Right lobe of liver (tissue), 6 donors: ENCODE measurements at regions not wholly inside any gene's neighbourhood (a gene's known extent, or its start where the extent isn't known, plus 50 kb on each side); places are given as distances from the start of the nearest gene placed in this dataset.

Experiments used
- ATAC-seq, 4 donors: fragments of 200-7000 bp; cut with Tn5 transposase; one replicate each; pipeline ENCODE4 v1.9.1; 2020; ENCODE audit warnings: mild to moderate bottlenecking in 4 of 4, moderate library complexity in 4 of 4
- DNase-seq, 3 donors: peaks; one replicate each; pipeline ENCODE4 v3.0.0-alpha.2; 2020
- H3K27ac ChIP-seq, 3 donors: fragments of 200-600 bp; one replicate each; pipeline ENCODE4 v1.8.0; 2022
- H3K27me3 ChIP-seq, 2 donors: fragments of 200-600 bp; one replicate each; pipeline ENCODE4 v1.8.0; 2022
- H3K36me3 ChIP-seq, 4 donors: fragments of 200-600 bp; sonication (generic) in 1 of 4; one replicate each; pipeline versions ENCODE4 v1.5.1 to v1.8.0; 2017 to 2022; ENCODE audit warnings: control low read depth in 1 of 4
- H3K4me1 ChIP-seq, 4 donors: fragments of 200-600 bp; sonication (generic) in 1 of 4; one replicate each; pipeline versions ENCODE4 v1.5.1 to v1.8.0; 2017 to 2022; ENCODE audit warnings: control low read depth in 1 of 4
- H3K4me3 ChIP-seq, 3 donors: fragments of 200-600 bp; one replicate each; pipeline ENCODE4 v1.8.0; 2022
- H3K9me3 ChIP-seq, 4 donors: fragments of 200-600 bp; sonication (generic) in 1 of 4; one replicate each; pipeline versions ENCODE4 v1.5.1 to v1.8.0; 2017 to 2022; ENCODE audit warnings: control low read depth in 1 of 4
- POLR2A ChIP-seq: fragments of 450-650 bp; IDR thresholded peaks from one replicate; pipeline ENCODE4 v1.6.1; 2017; ENCODE audit warnings: antibody characterized with exemption, mild to moderate bottlenecking
- WGBS: methylation state at CpG from one replicate; pipeline ENCODE4 v1.1.6; 2018; ENCODE audit warnings: low coverage, low lambda C conversion rate; ENCODE audit not compliant: insufficient coverage; ENCODE audit errors: missing lambda C conversion rate; 5-methylcytosine and 5-hydroxymethylcytosine counted together
- intact Hi-C, 2 donors: fragments of 100-400 bp; cut with DNase I; formaldehyde crosslinking; loops; one replicate each; pipeline versions ENCODE4 v1.11.2 to v1.14.1; 2022
- TF ChIP-seq, protein P1 (sequence below), 4 donors: fragments of 200-600 bp in 3 of 4; fragments of 450-650 bp in 1 of 4; IDR thresholded peaks; one replicate each; pipeline versions ENCODE4 v1.5.1 to v1.8.0; 2016 to 2022; ENCODE audit warnings: antibody characterized with exemption in 4 of 4, mild to moderate bottlenecking in 2 of 4
- donor health status: DM: no; HTN: yes; CAD: no.
- donor health status: DM: no; HTN: no; CAD: no.
- donor health status: DM: no; HTN: no; CAD: no.
- donor health status: DM: no; HTN: yes; CAD: no.
- donor health status: DM: no; HTN: yes; CAD: no.

GRCh38 chrX:10794203-10794630 lies 173.8 kb upstream of the MID1 start:
- ATAC-seq: no peak

DNA sequence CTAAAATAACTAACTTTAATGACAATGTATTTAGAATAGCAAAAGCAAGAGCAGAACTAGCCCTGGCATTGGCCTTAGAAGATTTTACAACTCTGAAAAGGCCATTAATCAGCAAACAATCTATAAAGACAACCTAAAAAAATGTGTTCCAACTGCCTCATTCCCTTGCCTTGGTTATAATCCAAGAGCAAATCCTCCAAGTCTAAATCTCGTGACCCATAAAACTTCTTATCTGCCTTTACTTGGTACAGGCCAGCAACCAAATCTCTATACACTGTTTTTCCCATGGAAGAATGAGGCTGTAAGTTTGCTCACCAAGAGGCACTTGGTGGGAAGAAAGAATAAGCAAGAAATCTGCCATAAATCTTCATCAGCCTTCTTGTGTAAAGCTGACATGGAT lies 175.3 kb upstream of the MID1 start:
- intact Hi-C loops: no loop called here
- Histone ChIP-seq H3K9me3 (no peaks in the 10 kb centered on the region), H3K4me1 (no peaks in the 10 kb centered on the region), H3K36me3 (no peaks in the 10 kb centered on the region), H3K27ac (no peak overlapping the region), H3K27me3 (no peaks in the 10 kb centered on the region), H3K4me3 (no peak overlapping the region)
- ATAC-seq (no peak), DNase-seq (no peak)
- 67% methylated on average over 1 of the region's 1 CpG for WGBS
- TF ChIP-seq, protein P1, sequence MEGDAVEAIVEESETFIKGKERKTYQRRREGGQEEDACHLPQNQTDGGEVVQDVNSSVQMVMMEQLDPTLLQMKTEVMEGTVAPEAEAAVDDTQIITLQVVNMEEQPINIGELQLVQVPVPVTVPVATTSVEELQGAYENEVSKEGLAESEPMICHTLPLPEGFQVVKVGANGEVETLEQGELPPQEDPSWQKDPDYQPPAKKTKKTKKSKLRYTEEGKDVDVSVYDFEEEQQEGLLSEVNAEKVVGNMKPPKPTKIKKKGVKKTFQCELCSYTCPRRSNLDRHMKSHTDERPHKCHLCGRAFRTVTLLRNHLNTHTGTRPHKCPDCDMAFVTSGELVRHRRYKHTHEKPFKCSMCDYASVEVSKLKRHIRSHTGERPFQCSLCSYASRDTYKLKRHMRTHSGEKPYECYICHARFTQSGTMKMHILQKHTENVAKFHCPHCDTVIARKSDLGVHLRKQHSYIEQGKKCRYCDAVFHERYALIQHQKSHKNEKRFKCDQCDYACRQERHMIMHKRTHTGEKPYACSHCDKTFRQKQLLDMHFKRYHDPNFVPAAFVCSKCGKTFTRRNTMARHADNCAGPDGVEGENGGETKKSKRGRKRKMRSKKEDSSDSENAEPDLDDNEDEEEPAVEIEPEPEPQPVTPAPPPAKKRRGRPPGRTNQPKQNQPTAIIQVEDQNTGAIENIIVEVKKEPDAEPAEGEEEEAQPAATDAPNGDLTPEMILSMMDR (IDR thresholded peaks at IDR 0.05): no peak
- no peak for TF ChIP-seq POLR2A

More at GRCh38 chrX:10794203-10794630, 173.8 kb upstream of the MID1 start:
- H3K27me3 ChIP-seq: no peaks in the 10 kb centered on the region
- DNase-seq: no peak
- H3K9me3 ChIP-seq: no peaks in the 10 kb centered on the region
- 0% methylated on average over 1 of the region's 1 CpG for WGBS
- intact Hi-C loops: no loop called here
- no peak overlapping the region for H3K4me3 ChIP-seq
- no peak for TF ChIP-seq POLR2A
- TF ChIP-seq, protein P1 (IDR thresholded peaks at IDR 0.05): no peak
- no peak overlapping the region for H3K27ac ChIP-seq
- no peaks in the 10 kb centered on the region for H3K4me1 ChIP-seq
- H3K36me3 ChIP-seq: no peaks in the 10 kb centered on the region

GRCh38 chrX:10797466-10797865 lies 177.1 kb upstream of the MID1 start:
- H3K4me1 ChIP-seq: no peaks in the 10 kb centered on the region
- H3K27ac ChIP-seq: no peak overlapping the region
- WGBS: 60% methylated on average over 4 of the region's 4 CpGs
- no peaks in the 10 kb centered on the region for H3K36me3 ChIP-seq
- H3K9me3 ChIP-seq: no peaks in the 10 kb centered on the region
- TF ChIP-seq POLR2A: no peak
- TF ChIP-seq, protein P1 (IDR thresholded peaks at IDR 0.05): no peak
- no peak for DNase-seq
- intact Hi-C loops: no loop called here
- no peak for ATAC-seq
- no peaks in the 10 kb centered on the region for H3K27me3 ChIP-seq
- no peak overlapping the region for H3K4me3 ChIP-seq

DNA sequence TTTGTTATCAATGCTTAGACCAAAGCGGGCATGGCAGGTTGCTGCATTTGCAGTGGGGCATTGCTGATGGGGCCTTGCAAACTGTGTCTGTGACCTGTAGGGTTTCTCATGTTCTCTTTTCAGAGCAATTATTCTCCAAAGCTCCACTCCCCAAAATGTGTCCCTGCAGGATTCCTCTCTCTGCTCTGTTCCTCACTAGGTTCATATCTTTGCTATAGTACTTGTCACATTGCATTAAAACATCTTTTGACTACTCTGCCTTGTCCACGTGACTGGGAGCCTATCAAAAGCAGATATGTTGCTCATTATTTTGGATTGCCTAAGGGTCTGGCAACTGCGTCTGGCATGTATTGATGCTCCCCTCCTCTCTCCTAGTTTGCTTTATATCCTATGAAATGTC lies 177.7 kb upstream of the MID1 start:
- Histone ChIP-seq H3K27ac (no peak overlapping the region), H3K27me3 (no peaks in the 10 kb centered on the region), H3K9me3 (no peaks in the 10 kb centered on the region), H3K4me3 (no peak overlapping the region), H3K4me1 (no peaks in the 10 kb centered on the region), H3K36me3 (no peaks in the 10 kb centered on the region)
- intact Hi-C loops: no loop called here
- no peak for TF ChIP-seq POLR2A
- TF ChIP-seq, protein P1 (IDR thresholded peaks at IDR 0.05): no peak
- ATAC-seq (no peak), DNase-seq (no peak)
- WGBS: 17% methylated on average over 2 of the region's 3 CpGs

DNA sequence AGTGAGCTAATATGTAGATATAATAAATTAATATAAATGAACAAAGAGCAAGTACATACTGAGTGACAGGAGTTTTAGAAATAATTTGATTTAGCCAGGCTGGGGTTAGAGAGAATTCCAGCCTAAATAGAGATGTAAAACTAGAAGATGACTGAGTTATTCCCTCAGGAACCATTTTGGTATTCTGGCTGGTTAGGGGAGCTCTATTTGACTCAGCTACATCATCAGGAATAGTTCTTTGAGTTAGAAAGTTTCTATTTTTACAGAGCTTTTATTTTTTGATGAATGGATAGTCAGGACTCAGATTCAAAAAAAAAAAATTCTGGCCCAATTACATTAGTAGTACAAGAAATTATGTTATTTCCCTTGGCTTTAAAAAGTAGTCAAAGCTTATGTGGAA lies 180.4 kb upstream of the MID1 start:
- ATAC-seq (no peak), DNase-seq (no peak)
- Histone ChIP-seq H3K4me1 (no peaks in the 10 kb centered on the region), H3K36me3 (no peaks in the 10 kb centered on the region), H3K4me3 (no peak overlapping the region), H3K27me3 (no peaks in the 10 kb centered on the region), H3K9me3 (no peaks in the 10 kb centered on the region), H3K27ac (no peak overlapping the region)
- intact Hi-C loops: no loop called here
- TF ChIP-seq, protein P1 (IDR thresholded peaks at IDR 0.05): no peak
- TF ChIP-seq POLR2A: no peak
